ENCODE measurements at regions not wholly inside any gene's neighbourhood (a gene's known extent, or its start where the extent isn't known, plus 50 kb on each side); places are given as distances from the start of the nearest gene placed in this dataset.
"Not testable (repeated sequence)": the region's sequence is repeated elsewhere in the genome, so short reads cannot be mapped to it uniquely, and the experiment has no call there.

DNA sequence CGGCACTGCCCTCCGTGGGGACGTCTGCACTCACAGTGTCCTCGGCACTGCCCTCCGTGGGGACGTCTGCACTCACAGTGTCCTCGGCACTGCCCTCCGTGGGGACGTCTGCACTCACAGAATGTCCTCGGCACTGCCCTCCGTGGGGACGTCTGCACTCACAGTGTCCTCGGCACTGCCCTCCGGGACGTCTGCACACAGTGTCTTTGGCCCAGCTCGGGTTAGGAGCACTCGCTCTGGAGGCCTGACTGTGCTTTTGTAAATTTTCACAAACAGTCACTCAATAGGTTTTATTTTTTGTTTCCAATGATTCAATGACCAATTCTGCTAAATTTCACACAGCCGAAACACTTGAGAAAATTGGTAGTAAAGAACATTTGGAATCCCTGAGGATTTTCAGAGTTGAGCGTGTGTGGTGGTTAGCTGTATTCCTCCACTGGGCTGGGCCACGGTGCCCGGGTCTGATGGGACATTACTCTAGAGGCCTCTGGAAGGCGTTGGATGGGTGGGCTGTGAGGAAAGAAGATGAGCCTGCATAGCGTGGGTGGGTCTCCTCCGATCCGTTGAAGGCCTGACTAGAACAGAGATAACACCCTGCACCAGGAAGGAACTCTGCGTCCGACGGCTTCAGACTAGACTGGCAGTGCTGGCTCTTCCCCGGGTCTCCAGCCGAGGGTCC lies 134.8 kb downstream of the RTP5 start:
- no peak overlapping the region for H3K4me3 ChIP-seq
- TF ChIP-seq EZH2phosphoT487 (IDR thresholded peaks at IDR 0.05; ENCODE audit: insufficient read depth, low read depth) (no peak), EZH2 (IDR thresholded peaks at IDR 0.05; ENCODE audit: insufficient read depth, poor library complexity, severe bottlenecking) (no peak)
- DNase-seq, result no peak
- in situ Hi-C loops (cut with MboI), result no loop called here
- no peaks in the 10 kb centered on the region for H3K36me3 ChIP-seq (ENCODE audit: low read depth)
- 61 to 69% methylated on average over 13 to 24 of the region's 30 CpGs for WGBS, 2 experiments (ENCODE audit: low coverage in 1 of 2, low lambda C conversion rate in 2 of 2, missing lambda C conversion rate in 2 of 2)
- no peaks in the 10 kb centered on the region for H3K79me2 ChIP-seq (ENCODE audit: insufficient read depth)
- H4K20me1 ChIP-seq (ENCODE audit: insufficient read depth), result no peaks in the 10 kb centered on the region
- H2AFZ ChIP-seq, result no peak overlapping the region
- no peak overlapping the region for H3K9ac ChIP-seq
- peaks cover 9% of the 10 kb centered on the region; the same call in 1 of the 2 replicates for H3F3A ChIP-seq (ENCODE audit: insufficient read depth)
- H3K27me3 ChIP-seq (replicated peaks; ENCODE audit: insufficient read depth), result no peaks in the 10 kb centered on the region
- H3K9me2 ChIP-seq (ENCODE audit: insufficient read depth), result no peaks in the 10 kb centered on the region
- no peaks in the 10 kb centered on the region for H3K4me1 ChIP-seq (ENCODE audit: insufficient read depth)
- H3K4me2 ChIP-seq (ENCODE audit: unreplicated experiment), result no peak overlapping the region
- H3K27ac ChIP-seq, result no peak overlapping the region
- no peaks in the 10 kb centered on the region for H3K9me3 ChIP-seq (ENCODE audit: low read depth)

DNA sequence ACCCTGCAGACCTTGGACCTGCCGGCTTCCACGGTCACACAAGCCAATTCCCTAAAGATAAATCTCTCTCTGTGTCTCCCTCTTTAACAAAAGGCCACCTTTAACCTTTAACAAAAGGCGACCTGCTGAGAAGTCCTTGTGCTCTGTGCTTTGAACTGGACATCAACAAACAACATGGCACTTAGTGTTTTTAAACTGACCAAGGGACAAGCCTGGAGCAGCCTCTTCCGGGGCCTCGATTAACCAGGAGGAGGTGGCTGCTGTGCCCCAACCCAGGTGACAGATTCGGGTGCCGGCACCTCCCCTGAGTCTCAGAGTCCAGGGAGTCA lies 135.3 kb downstream of the RTP5 start:
- WGBS, 2 experiments (ENCODE audit: low coverage in 1 of 2, low lambda C conversion rate in 2 of 2, missing lambda C conversion rate in 2 of 2), result 63% methylated on average over 7 of the region's 7 CpGs

DNA sequence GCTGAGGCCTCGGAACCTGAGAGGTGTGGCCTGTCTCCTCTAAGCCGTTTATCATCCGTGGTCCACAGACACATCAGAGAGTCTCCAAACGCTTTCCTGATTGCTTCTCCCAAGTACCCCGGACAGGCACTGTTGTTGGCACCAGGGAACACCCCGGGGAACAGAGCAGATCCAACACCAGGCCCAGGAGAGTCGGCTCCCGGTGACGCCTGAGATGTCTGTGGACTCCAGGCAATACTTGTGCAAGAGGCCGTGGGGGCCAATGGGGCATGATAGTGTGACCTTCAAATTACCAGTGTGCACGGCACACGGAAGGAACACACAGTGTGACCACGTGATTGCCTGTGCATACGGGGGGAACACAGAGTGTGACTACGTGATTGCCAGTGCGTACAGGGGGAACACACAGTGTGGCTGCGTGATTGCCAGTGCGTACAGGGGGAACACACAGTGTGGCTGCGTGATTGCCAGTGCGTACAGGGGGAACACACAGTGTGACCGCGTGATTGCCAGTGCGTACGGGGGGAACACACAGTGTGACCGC lies 136.6 kb downstream of the RTP5 start:
- H3K9me3 ChIP-seq (ENCODE audit: low read depth); DNase-seq; H3K79me2 ChIP-seq (ENCODE audit: insufficient read depth); H3K4me1 ChIP-seq (ENCODE audit: insufficient read depth); H3K9ac ChIP-seq; H2AFZ ChIP-seq; in situ Hi-C loops (cut with MboI); H3K27ac ChIP-seq; H3K4me2 ChIP-seq (ENCODE audit: unreplicated experiment); H3K36me3 ChIP-seq (ENCODE audit: low read depth); H3K4me3 ChIP-seq; H3K9me2 ChIP-seq (ENCODE audit: insufficient read depth); H3K27me3 ChIP-seq (replicated peaks; ENCODE audit: insufficient read depth); H4K20me1 ChIP-seq (ENCODE audit: insufficient read depth): not testable (repeated sequence)
- WGBS, 2 experiments (ENCODE audit: low coverage in 1 of 2, low lambda C conversion rate in 2 of 2, missing lambda C conversion rate in 2 of 2), result 65 to 70% methylated on average over 15 to 25 of the region's 25 CpGs
- H3F3A ChIP-seq (ENCODE audit: insufficient read depth), result peaks cover 19% of the 10 kb centered on the region

More for the DNA sequence above, 135.3 kb downstream of the RTP5 start:
- H3K4me3 ChIP-seq, result no peak overlapping the region
- TF ChIP-seq EZH2phosphoT487 (IDR thresholded peaks at IDR 0.05; ENCODE audit: insufficient read depth, low read depth) (no peak), EZH2 (IDR thresholded peaks at IDR 0.05; ENCODE audit: insufficient read depth, poor library complexity, severe bottlenecking) (no peak)
- H3K4me2 ChIP-seq (ENCODE audit: unreplicated experiment), result no peak overlapping the region
- in situ Hi-C loops (cut with MboI), result no loop called here
- H4K20me1 ChIP-seq (ENCODE audit: insufficient read depth), result no peaks in the 10 kb centered on the region
- H2AFZ ChIP-seq, result no peak overlapping the region
- no peaks in the 10 kb centered on the region for H3K4me1 ChIP-seq (ENCODE audit: insufficient read depth)
- H3K79me2 ChIP-seq (ENCODE audit: insufficient read depth), result no peaks in the 10 kb centered on the region
- H3K27ac ChIP-seq, result no peak overlapping the region
- peaks cover 9% of the 10 kb centered on the region; the same call in 1 of the 2 replicates for H3F3A ChIP-seq (ENCODE audit: insufficient read depth)
- no peak for DNase-seq
- no peaks in the 10 kb centered on the region for H3K36me3 ChIP-seq (ENCODE audit: low read depth)
- no peaks in the 10 kb centered on the region for H3K9me3 ChIP-seq (ENCODE audit: low read depth)
- no peaks in the 10 kb centered on the region for H3K27me3 ChIP-seq (replicated peaks; ENCODE audit: insufficient read depth)
- no peak overlapping the region for H3K9ac ChIP-seq
- no peaks in the 10 kb centered on the region for H3K9me2 ChIP-seq (ENCODE audit: insufficient read depth)

DNA sequence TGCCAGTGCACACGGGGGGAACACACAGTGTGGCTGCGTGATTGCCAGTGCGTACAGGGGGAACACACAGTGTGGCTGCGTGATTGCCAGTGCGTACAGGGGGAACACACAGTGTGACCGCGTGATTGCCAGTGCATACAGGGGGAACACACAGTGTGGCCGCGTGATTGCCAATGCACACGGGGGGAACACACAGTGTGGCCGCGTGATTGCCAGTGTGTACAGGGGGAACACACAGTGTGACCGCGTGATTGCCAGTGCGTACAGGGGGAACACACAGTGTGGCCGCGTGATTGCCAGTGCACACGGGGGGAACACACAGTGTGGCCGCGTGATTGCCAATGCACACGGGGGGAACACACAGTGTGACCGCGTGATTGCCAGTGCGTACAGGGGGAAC lies 139.4 kb downstream of the RTP5 start:
- H3K27me3 ChIP-seq (replicated peaks; ENCODE audit: insufficient read depth); in situ Hi-C loops (cut with MboI); H3K79me2 ChIP-seq (ENCODE audit: insufficient read depth); DNase-seq; H3K4me2 ChIP-seq (ENCODE audit: unreplicated experiment); H3K36me3 ChIP-seq (ENCODE audit: low read depth); H3K9me3 ChIP-seq (ENCODE audit: low read depth); H2AFZ ChIP-seq; H4K20me1 ChIP-seq (ENCODE audit: insufficient read depth); H3K9ac ChIP-seq; H3K27ac ChIP-seq; H3K4me3 ChIP-seq; H3K4me1 ChIP-seq (ENCODE audit: insufficient read depth); H3K9me2 ChIP-seq (ENCODE audit: insufficient read depth): not testable (repeated sequence)
- H3F3A ChIP-seq (ENCODE audit: insufficient read depth), result peaks cover 19% of the 10 kb centered on the region
- WGBS, 2 experiments (ENCODE audit: low coverage in 1 of 2, low lambda C conversion rate in 2 of 2, missing lambda C conversion rate in 2 of 2), result 82% methylated on average over 21 of the region's 24 CpGs; no CpG with 5 or more reads in 1 of the 2 experiments

DNA sequence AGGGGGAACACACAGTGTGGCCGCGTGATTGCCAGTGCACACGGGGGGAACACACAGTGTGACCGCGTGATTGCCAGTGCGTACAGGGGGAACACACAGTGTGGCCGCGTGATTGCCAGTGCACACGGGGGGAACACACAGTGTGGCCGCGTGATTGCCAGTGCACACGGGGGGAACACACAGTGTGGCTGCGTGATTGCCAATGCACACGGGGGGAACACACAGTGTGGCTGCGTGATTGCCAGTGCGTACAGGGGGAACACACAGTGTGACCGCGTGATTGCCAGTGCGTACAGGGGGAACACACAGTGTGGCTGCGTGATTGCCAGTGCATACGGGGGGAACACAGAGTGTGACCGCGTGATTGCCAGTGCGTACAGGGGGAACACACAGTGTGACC lies 140.3 kb downstream of the RTP5 start:
- H3K4me1 ChIP-seq (ENCODE audit: insufficient read depth); H3K9ac ChIP-seq; H2AFZ ChIP-seq; in situ Hi-C loops (cut with MboI); H3K79me2 ChIP-seq (ENCODE audit: insufficient read depth); H3K4me2 ChIP-seq (ENCODE audit: unreplicated experiment); H3K4me3 ChIP-seq; DNase-seq; H3K9me3 ChIP-seq (ENCODE audit: low read depth); H4K20me1 ChIP-seq (ENCODE audit: insufficient read depth); H3K27ac ChIP-seq; H3K9me2 ChIP-seq (ENCODE audit: insufficient read depth); H3K36me3 ChIP-seq (ENCODE audit: low read depth); H3K27me3 ChIP-seq (replicated peaks; ENCODE audit: insufficient read depth): not testable (repeated sequence)
- H3F3A ChIP-seq (ENCODE audit: insufficient read depth), result peaks cover 19% of the 10 kb centered on the region
- WGBS, 2 experiments (ENCODE audit: low coverage in 1 of 2, low lambda C conversion rate in 2 of 2, missing lambda C conversion rate in 2 of 2), result 80% methylated on average over 23 of the region's 24 CpGs; no CpG with 5 or more reads in 1 of the 2 experiments

DNA sequence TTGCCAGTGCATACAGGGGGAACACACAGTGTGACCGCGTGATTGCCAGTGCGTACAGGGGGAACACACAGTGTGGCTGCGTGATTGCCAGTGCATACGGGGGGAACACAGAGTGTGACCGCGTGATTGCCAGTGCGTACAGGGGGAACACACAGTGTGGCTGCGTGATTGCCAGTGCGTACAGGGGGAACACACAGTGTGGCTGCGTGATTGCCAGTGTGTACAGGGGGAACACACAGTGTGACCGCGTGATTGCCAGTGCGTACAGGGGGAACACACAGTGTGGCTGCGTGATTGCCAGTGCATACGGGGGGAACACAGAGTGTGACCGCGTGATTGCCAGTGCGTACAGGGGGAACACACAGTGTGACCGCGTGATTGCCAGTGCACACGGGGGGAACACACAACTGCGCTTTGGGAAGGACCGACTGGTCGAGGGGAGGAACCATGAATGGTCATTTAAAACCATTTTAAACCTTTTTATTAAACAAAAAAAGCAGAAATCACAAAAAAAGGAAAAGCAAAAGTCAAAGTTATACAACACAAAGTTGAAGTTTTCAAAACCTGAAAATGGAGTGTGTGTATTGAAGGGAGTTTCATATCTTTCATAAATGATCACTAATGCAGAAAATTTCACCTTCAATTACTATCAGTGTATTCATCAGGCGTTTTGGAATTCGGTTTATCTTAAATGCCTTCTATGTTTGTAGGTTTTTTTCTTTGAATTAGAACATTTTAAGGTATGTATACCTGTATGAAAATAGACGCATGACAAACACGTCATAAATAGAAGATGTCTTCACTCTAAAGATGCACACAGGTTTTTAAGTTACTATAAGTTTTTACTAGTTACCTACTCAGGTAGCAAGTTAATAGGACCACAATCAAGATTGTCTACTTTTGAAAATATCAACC lies 141.0 kb downstream of the RTP5 start:
- H3K9me3 ChIP-seq (ENCODE audit: low read depth); H3K79me2 ChIP-seq (ENCODE audit: insufficient read depth); H3K4me2 ChIP-seq (ENCODE audit: unreplicated experiment); H4K20me1 ChIP-seq (ENCODE audit: insufficient read depth); H3K9me2 ChIP-seq (ENCODE audit: insufficient read depth); in situ Hi-C loops (cut with MboI); H3K4me3 ChIP-seq; H2AFZ ChIP-seq; H3K36me3 ChIP-seq (ENCODE audit: low read depth); H3K4me1 ChIP-seq (ENCODE audit: insufficient read depth); H3K9ac ChIP-seq; H3K27ac ChIP-seq: not testable (repeated sequence)
- Histone ChIP-seq H3F3A (ENCODE audit: insufficient read depth) (peaks cover 18% of the 10 kb centered on the region), H3K27me3 (replicated peaks; ENCODE audit: insufficient read depth) (peaks cover 13% of the 10 kb centered on the region; the same call in 1 of the 2 replicates)
- DNase-seq, result peak; percentile 24
- 74 to 87% methylated on average over 11 to 29 of the region's 29 CpGs for WGBS, 2 experiments (ENCODE audit: low coverage in 1 of 2, low lambda C conversion rate in 2 of 2, missing lambda C conversion rate in 2 of 2)

Measured in GM23248 (cell line).